SK-N-MC (cell line): ENCODE measurements at regions not wholly inside any gene's neighbourhood (a gene's known extent, or its start where the extent isn't known, plus 50 kb on each side); places are given as distances from the start of the nearest gene placed in this dataset.
"Not testable (repeated sequence)": the region's sequence is repeated elsewhere in the genome, so short reads cannot be mapped to it uniquely, and the experiment has no call there.

ENCODE experiments used
- EZH2 ChIP-seq: fragments of 200-600 bp; sonication (generic); IDR thresholded peaks from one replicate; pipeline ENCODE4 v1.6.1; 2017; ENCODE audit warnings: antibody characterized with exemption
- FOXP2 ChIP-seq: optimal IDR thresholded peaks from 2 replicates; pipeline ENCODE3; 2011; ENCODE audit warnings: mild to moderate bottlenecking, moderate library complexity; ENCODE audit not compliant: insufficient read depth; ENCODE audit errors: extremely low read length, control extremely low read depth
- POLR2AphosphoS5 ChIP-seq: IDR thresholded peaks from 2 replicates; pipeline ENCODE4 v1.6.1; 2012; ENCODE audit warnings: mild to moderate bottlenecking, low read depth, low read length, borderline replicate concordance

GRCh38 chr2:87525497-87525991 lies 222.3 kb upstream of the PLGLB2 start:
- not testable (repeated sequence) for TF ChIP-seq POLR2AphosphoS5, EZH2, FOXP2
